Umbilical cord (tissue), 1 donor: ENCODE measurements at regions not wholly inside any gene's neighbourhood (a gene's known extent, or its start where the extent isn't known, plus 50 kb on each side); places are given as distances from the start of the nearest gene placed in this dataset.
"Not testable (repeated sequence)": the region's sequence is repeated elsewhere in the genome, so short reads cannot be mapped to it uniquely, and the experiment has no call there.

Experiments
- DNase-seq: peaks from one replicate; pipeline ENCODE4 v3.0.0-alpha.2; 2015; ENCODE audit warnings: low spot score

- DNase-seq: peak; percentile 14
Measured at GRCh38 chr11:106277484-106277883, 200.0 kb downstream of the AASDHPPT start.

- DNase-seq: peak; percentile 72
Measured at GRCh38 chr11:106278391-106278790, 200.9 kb downstream of the AASDHPPT start.

GRCh38 chr11:106280036-106280435 lies 202.6 kb downstream of the AASDHPPT start:
- DNase-seq: peak; percentile 77

GRCh38 chr11:106281455-106282173 lies 204.2 kb downstream of the AASDHPPT start:
- DNase-seq: peak; percentile 42

- peak; percentile 75 for DNase-seq
Measured at GRCh38 chr11:106286881-106287504, 209.5 kb downstream of the AASDHPPT start.

GRCh38 chr11:106288057-106288456 lies 210.6 kb downstream of the AASDHPPT start:
- no peak for DNase-seq

- no peak for DNase-seq
Measured at GRCh38 chr11:106288822-106289387, 211.4 kb downstream of the AASDHPPT start.

GRCh38 chr11:106292526-106292925 lies 215.1 kb downstream of the AASDHPPT start:
- no peak for DNase-seq

- DNase-seq: no peak
Measured at GRCh38 chr11:106295974-106296373, 218.5 kb downstream of the AASDHPPT start.

- no peak for DNase-seq
Measured at GRCh38 chr11:106302416-106302815, 225.0 kb downstream of the AASDHPPT start.

GRCh38 chr11:106304274-106304673 lies 226.8 kb downstream of the AASDHPPT start:
- no peak for DNase-seq

GRCh38 chr11:106305458-106305857 lies 228.0 kb downstream of the AASDHPPT start:
- no peak for DNase-seq

- peak; percentile 31 for DNase-seq
Measured at GRCh38 chr11:106306942-106307341, 229.5 kb downstream of the AASDHPPT start.

GRCh38 chr11:106309070-106309684 lies 231.7 kb downstream of the AASDHPPT start:
- no peak for DNase-seq

GRCh38 chr11:106311531-106312230 lies 234.2 kb downstream of the AASDHPPT start:
- no peak for DNase-seq

- not testable (repeated sequence) for DNase-seq
Measured at GRCh38 chr11:106317208-106317773, 239.8 kb downstream of the AASDHPPT start.

- no peak for DNase-seq
Measured at GRCh38 chr11:106321601-106322000, 244.1 kb downstream of the AASDHPPT start.

GRCh38 chr11:106322106-106322505 lies 244.6 kb downstream of the AASDHPPT start:
- DNase-seq: peak; percentile 5

GRCh38 chr11:106326087-106326486 lies 248.6 kb downstream of the AASDHPPT start:
- DNase-seq: no peak

- no peak for DNase-seq
Measured at GRCh38 chr11:106327134-106327533, 249.7 kb downstream of the AASDHPPT start.

- DNase-seq: no peak
Measured at GRCh38 chr11:106327637-106328036, 250.2 kb downstream of the AASDHPPT start.
